ENCODE measurements at regions not wholly inside any gene's neighbourhood (a gene's known extent, or its start where the extent isn't known, plus 50 kb on each side); places are given as distances from the start of the nearest gene placed in this dataset.

DNA sequence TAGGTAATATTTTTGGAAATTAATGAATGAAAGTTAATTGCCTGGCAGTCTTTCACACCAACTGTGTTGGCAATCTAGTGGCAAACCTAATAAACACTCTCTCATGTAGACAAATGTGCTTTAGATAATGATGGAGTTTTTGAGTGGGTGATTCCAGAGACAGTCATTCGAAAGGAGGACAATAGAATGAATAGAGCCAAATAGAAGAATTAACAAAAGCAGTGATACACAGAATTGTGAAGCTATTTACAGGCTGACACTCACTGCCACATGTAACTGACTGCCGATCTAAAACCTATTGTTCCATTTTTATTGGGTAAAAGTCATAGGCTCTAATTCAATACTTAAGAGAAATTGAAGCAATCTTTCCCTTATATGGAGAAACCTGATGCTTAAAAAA lies 338.5 kb downstream of the PCDH7 start:
- Mint-ChIP-seq H3K4me1 (ENCODE audit: unreplicated experiment) (peaks cover 14% of the 10 kb centered on the region), H3K27me3 (ENCODE audit: unreplicated experiment) (no peaks in the 10 kb centered on the region), H3K27ac (ENCODE audit: unreplicated experiment) (no peak overlapping the region), H3K9me3 (ENCODE audit: unreplicated experiment) (no peaks in the 10 kb centered on the region), H3K4me3 (ENCODE audit: unreplicated experiment) (no peak overlapping the region), H3K36me3 (ENCODE audit: unreplicated experiment) (peaks cover 11% of the 10 kb centered on the region)
- DNase-seq (ENCODE audit: extremely low spot score, unreplicated experiment) = no peak
- TF ChIP-seq, protein P1, sequence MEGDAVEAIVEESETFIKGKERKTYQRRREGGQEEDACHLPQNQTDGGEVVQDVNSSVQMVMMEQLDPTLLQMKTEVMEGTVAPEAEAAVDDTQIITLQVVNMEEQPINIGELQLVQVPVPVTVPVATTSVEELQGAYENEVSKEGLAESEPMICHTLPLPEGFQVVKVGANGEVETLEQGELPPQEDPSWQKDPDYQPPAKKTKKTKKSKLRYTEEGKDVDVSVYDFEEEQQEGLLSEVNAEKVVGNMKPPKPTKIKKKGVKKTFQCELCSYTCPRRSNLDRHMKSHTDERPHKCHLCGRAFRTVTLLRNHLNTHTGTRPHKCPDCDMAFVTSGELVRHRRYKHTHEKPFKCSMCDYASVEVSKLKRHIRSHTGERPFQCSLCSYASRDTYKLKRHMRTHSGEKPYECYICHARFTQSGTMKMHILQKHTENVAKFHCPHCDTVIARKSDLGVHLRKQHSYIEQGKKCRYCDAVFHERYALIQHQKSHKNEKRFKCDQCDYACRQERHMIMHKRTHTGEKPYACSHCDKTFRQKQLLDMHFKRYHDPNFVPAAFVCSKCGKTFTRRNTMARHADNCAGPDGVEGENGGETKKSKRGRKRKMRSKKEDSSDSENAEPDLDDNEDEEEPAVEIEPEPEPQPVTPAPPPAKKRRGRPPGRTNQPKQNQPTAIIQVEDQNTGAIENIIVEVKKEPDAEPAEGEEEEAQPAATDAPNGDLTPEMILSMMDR (IDR thresholded peaks at IDR 0.05) = no peak

DNA sequence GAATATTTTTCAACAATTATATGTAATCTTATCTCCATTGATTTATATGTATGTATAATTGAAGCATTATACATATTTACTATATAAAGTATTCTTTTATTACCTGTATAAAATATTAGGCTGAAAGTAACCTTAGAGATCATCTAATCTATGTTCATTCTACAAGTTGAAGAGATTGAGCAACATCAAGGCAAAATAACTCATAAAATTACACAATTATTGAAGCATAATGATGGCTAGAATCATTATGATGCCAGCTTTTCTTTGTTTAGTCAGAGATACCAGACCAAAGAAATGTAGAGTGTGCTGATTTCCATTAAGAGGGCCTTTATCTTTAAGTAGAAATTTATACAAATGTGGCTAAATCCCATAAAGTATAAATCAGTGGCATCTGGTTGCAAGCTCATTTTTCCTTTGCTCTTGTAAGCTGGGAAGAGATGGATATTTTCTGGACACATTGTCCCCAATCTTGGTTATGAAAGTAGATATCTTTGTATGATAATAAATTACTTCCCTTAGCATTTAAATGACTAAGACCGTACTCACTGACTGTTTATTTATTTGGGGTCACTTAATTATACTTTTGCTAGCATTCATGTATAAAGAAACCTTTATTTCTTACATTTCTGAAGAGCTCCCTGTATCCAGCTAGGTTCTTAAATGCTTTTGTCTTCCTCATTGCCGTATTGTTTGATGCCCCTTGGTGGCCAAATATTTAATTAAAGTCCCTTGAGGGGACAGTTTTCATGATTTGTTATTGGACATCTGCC lies 339.8 kb downstream of the PCDH7 start:
- Mint-ChIP-seq H3K9me3 (ENCODE audit: unreplicated experiment) (no peaks in the 10 kb centered on the region), H3K36me3 (ENCODE audit: unreplicated experiment) (peaks cover 13% of the 10 kb centered on the region), H3K4me3 (ENCODE audit: unreplicated experiment) (no peak overlapping the region), H3K4me1 (ENCODE audit: unreplicated experiment) (peaks cover 14% of the 10 kb centered on the region), H3K27me3 (ENCODE audit: unreplicated experiment) (no peaks in the 10 kb centered on the region), H3K27ac (ENCODE audit: unreplicated experiment) (no peak overlapping the region)
- TF ChIP-seq, protein P1 (IDR thresholded peaks at IDR 0.05) = no peak
- DNase-seq (ENCODE audit: extremely low spot score, unreplicated experiment) = no peak

DNA sequence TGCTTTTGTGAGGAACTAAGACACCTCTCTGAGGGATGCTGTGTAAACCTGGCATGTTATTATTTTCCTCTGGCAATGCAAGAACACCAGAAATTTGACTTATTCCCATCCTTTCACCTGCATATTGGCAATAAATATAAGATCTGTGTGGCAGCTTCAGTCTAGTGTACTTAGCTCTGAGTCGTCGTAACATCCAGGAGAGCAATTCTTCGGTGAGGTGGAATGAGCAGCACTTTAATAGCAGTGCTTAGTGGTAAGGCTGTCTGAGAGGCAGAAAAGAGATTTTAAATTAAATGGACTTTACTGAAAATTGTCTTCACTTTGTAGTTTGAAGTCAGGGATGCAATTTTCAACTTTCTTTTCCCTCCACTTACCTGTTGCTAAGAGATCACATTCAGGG lies 344.9 kb downstream of the PCDH7 start:
- TF ChIP-seq, protein P1 (IDR thresholded peaks at IDR 0.05) = no peak
- H3K9me3 Mint-ChIP-seq (ENCODE audit: unreplicated experiment) = no peaks in the 10 kb centered on the region
- H3K4me3 Mint-ChIP-seq (ENCODE audit: unreplicated experiment) = no peak overlapping the region
- peaks cover 33% of the 10 kb centered on the region for H3K4me1 Mint-ChIP-seq (ENCODE audit: unreplicated experiment)
- H3K27ac Mint-ChIP-seq (ENCODE audit: unreplicated experiment) = no peak overlapping the region
- H3K36me3 Mint-ChIP-seq (ENCODE audit: unreplicated experiment) = peaks cover 9% of the 10 kb centered on the region
- no peaks in the 10 kb centered on the region for H3K27me3 Mint-ChIP-seq (ENCODE audit: unreplicated experiment)
- DNase-seq (ENCODE audit: extremely low spot score, unreplicated experiment) = no peak

DNA sequence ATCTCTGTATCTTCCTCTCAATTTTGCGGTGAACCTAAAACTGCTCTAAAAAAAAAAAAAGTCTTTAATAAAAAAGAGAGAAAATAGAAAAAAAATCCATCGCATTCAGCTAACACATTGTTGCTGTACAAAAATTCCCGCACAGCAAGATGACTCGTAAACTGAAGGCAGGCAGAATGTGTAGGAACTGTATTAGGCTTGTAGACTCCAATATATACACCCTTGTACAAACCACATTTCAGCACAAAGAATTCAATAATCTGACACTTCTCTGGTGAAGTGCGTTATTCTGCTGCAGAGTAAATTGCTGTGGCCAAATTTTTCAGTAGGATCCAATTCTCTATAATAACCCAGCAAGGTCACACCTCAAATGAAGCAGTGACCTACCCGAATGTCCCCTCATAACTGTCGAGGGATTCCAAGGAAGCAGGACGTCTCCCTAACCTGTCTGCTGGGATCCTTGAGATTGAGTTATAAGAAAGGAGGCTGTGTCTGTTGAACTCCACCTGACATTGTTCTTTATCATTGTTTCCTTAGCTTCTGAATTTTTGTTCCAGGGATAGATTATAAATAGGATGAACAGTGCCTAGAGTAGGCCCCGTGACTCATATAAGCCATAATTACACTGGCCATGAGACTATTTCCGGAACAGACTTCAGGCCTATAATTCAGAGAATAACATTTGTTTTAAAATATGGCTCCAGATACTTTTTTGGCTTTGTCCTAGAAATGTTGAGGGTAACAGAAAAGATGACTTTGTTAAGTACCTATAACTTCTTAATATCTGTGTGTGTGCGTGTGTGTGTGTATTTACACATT lies 348.3 kb downstream of the PCDH7 start:
- no peak overlapping the region for H3K4me3 Mint-ChIP-seq (ENCODE audit: unreplicated experiment)
- H3K27ac Mint-ChIP-seq (ENCODE audit: unreplicated experiment) = peak overlapping the region; percentile 38

More for the DNA sequence above, 348.3 kb downstream of the PCDH7 start:
- Mint-ChIP-seq H3K4me1 (ENCODE audit: unreplicated experiment) (peaks cover 21% of the 10 kb centered on the region), H3K36me3 (ENCODE audit: unreplicated experiment) (peaks cover 8% of the 10 kb centered on the region), H3K9me3 (ENCODE audit: unreplicated experiment) (no peaks in the 10 kb centered on the region), H3K27me3 (ENCODE audit: unreplicated experiment) (no peaks in the 10 kb centered on the region)
- TF ChIP-seq, protein P1 (IDR thresholded peaks at IDR 0.05) = no peak
- DNase-seq (ENCODE audit: extremely low spot score, unreplicated experiment) = no peak
